GM23338 (cell line): ENCODE measurements at regions not wholly inside any gene's neighbourhood (a gene's known extent, or its start where the extent isn't known, plus 50 kb on each side); places are given as distances from the start of the nearest gene placed in this dataset.

Experiments
- ATAC-seq: fragments of 200-7000 bp; cut with Tn5 transposase; 3 replicates; pipeline ENCODE4 v1.9.1; 2020
- DNase-seq: peaks from one replicate; pipeline ENCODE4 v3.0.0-alpha.2; 2015; ENCODE audit warnings: low spot score
- H2AFZ ChIP-seq: fragments of 200-600 bp; sonication (generic); 2 replicates; pipeline ENCODE4 v1.8.0; 2016; ENCODE audit warnings: antibody characterized with exemption, mild to moderate bottlenecking, moderate library complexity
- H3F3A ChIP-seq: fragments of 200-600 bp; sonication (generic); replicated peaks from 2 replicates; pipeline ENCODE4 v1.8.0; 2017; ENCODE audit warnings: antibody characterized with exemption, mixed run types, low read depth
- H3K27ac ChIP-seq: fragments of 200-600 bp; sonication (generic); 2 replicates; pipeline ENCODE4 v1.6.1; 2016; ENCODE audit warnings: low read depth
- H3K27me3 ChIP-seq: fragments of 200-600 bp; sonication (generic); 2 replicates; pipeline ENCODE4 v1.8.0; 2016; ENCODE audit warnings: mild to moderate bottlenecking, mixed run types, moderate library complexity; ENCODE audit not compliant: insufficient read depth
- H3K36me3 ChIP-seq: fragments of 200-600 bp; sonication (generic); 2 replicates; pipeline ENCODE4 v1.8.0; 2016; ENCODE audit warnings: mild to moderate bottlenecking; ENCODE audit not compliant: insufficient read depth
- H3K4me1 ChIP-seq: fragments of 200-600 bp; sonication (generic); 2 replicates; pipeline ENCODE4 v1.8.0; 2016; ENCODE audit warnings: mild to moderate bottlenecking, moderate library complexity; ENCODE audit not compliant: insufficient read depth
- H3K4me2 ChIP-seq: fragments of 200-600 bp; sonication (generic); 2 replicates; pipeline ENCODE4 v1.7.1; 2017; ENCODE audit warnings: mixed run types
- H3K4me3 ChIP-seq: fragments of 200-600 bp; sonication (generic); 2 replicates; pipeline ENCODE4 v1.6.1; 2016; ENCODE audit warnings: mixed run types
- H3K79me2 ChIP-seq: fragments of 200-600 bp; sonication (generic); replicated peaks from 2 replicates; pipeline ENCODE4 v1.8.0; 2017; ENCODE audit warnings: mild to moderate bottlenecking; ENCODE audit not compliant: insufficient read depth
- H3K9me2 ChIP-seq: fragments of 200-600 bp; sonication (generic); 2 replicates; pipeline ENCODE4 v1.8.0; 2017; ENCODE audit not compliant: insufficient read depth
- H4K20me1 ChIP-seq: fragments of 200-600 bp; sonication (generic); replicated peaks from 2 replicates; pipeline ENCODE4 v1.8.0; 2017; ENCODE audit warnings: mild to moderate bottlenecking; ENCODE audit not compliant: insufficient read depth
- H3K27ac Mint-ChIP-seq: 2 replicates; pipeline ENCODE4 v1.8.0; 2020; ENCODE audit warnings: inconsistent platforms, mild to moderate bottlenecking, moderate library complexity, mixed read lengths
- H3K27me3 Mint-ChIP-seq: 3 replicates; pipeline ENCODE4 v1.8.0; 2022; ENCODE audit warnings: low read depth, mild to moderate bottlenecking, moderate library complexity, mixed read lengths, inconsistent platforms; ENCODE audit not compliant: insufficient read depth, poor library complexity
- H3K36me3 Mint-ChIP-seq: 3 replicates; pipeline ENCODE4 v1.8.0; 2021; ENCODE audit warnings: low read depth, mild to moderate bottlenecking, inconsistent platforms, moderate library complexity, mixed read lengths
- H3K4me1 Mint-ChIP-seq: 3 replicates; pipeline ENCODE4 v1.8.0; 2020; ENCODE audit warnings: mild to moderate bottlenecking, inconsistent platforms, mixed read lengths
- H3K4me3 Mint-ChIP-seq: 3 replicates; pipeline ENCODE4 v1.8.0; 2021; ENCODE audit warnings: moderate library complexity, mild to moderate bottlenecking, inconsistent platforms, mixed read lengths
- H3K9me3 Mint-ChIP-seq: 3 replicates; pipeline ENCODE4 v1.8.0; 2020; ENCODE audit warnings: moderate library complexity, mild to moderate bottlenecking, inconsistent platforms, mixed read lengths
- ETS1 ChIP-seq: IDR thresholded peaks from 2 replicates; pipeline ENCODE4 v1.6.1; 2016; ENCODE audit warnings: antibody characterized with exemption
- EZH2 ChIP-seq: fragments of 200-600 bp; sonication (generic); IDR thresholded peaks from one replicate; pipeline ENCODE4 v1.8.0; 2017; ENCODE audit warnings: antibody characterized with exemption, mild to moderate bottlenecking, low read depth; ENCODE audit not compliant: unreplicated experiment
- EZH2phosphoT487 ChIP-seq: fragments of 200-600 bp; sonication (generic); IDR thresholded peaks from one replicate; pipeline ENCODE4 v1.8.1; 2018; ENCODE audit warnings: antibody characterized with exemption; ENCODE audit not compliant: unreplicated experiment
- JUNB ChIP-seq: IDR thresholded peaks from one replicate; pipeline ENCODE4 v1.6.1; 2016; ENCODE audit warnings: antibody characterized with exemption; ENCODE audit not compliant: unreplicated experiment
- NANOG ChIP-seq: IDR thresholded peaks from 2 replicates; pipeline ENCODE4 v1.6.1; 2016; ENCODE audit warnings: antibody characterized with exemption, borderline replicate concordance
- POLR2AphosphoS5 ChIP-seq: IDR thresholded peaks from 2 replicates; pipeline ENCODE4 v1.6.1; 2016; ENCODE audit warnings: antibody characterized with exemption, low read depth
- STAT1 ChIP-seq: IDR thresholded peaks from one replicate; pipeline ENCODE4 v1.6.1; 2016; ENCODE audit warnings: antibody characterized with exemption; ENCODE audit not compliant: unreplicated experiment
- ZNF114 ChIP-seq: fragments of 250-450 bp; sonication (Bioruptor Pico); IDR thresholded peaks from 2 replicates; pipeline ENCODE4 v1.5.0; 2020; ENCODE audit warnings: mild to moderate bottlenecking, moderate library complexity
- ZNF331 ChIP-seq: fragments of 250-450 bp; sonication (Bioruptor Pico); IDR thresholded peaks from 2 replicates; pipeline ENCODE4 v1.5.0; 2020; ENCODE audit warnings: low read depth, mild to moderate bottlenecking, moderate library complexity
- TF ChIP-seq, protein P1 (sequence below): fragments of 250-450 bp; sonication (Bioruptor Pico); IDR thresholded peaks from 2 replicates; pipeline ENCODE4 v1.5.0; 2020; ENCODE audit warnings: mild to moderate bottlenecking, moderate library complexity
- TF ChIP-seq, protein P2 (sequence below), 2 experiments: fragments of 200-600 bp in 1 of 2; sonication (generic) in 1 of 2; conservative IDR thresholded peaks; 2 replicates each; pipeline versions ENCODE4 v1.5.1 to v1.6.1; 2016 to 2017; ENCODE audit warnings: antibody characterized with exemption in 2 of 2, low read depth in 2 of 2, mild to moderate bottlenecking in 2 of 2, moderate library complexity in 1 of 2

DNA sequence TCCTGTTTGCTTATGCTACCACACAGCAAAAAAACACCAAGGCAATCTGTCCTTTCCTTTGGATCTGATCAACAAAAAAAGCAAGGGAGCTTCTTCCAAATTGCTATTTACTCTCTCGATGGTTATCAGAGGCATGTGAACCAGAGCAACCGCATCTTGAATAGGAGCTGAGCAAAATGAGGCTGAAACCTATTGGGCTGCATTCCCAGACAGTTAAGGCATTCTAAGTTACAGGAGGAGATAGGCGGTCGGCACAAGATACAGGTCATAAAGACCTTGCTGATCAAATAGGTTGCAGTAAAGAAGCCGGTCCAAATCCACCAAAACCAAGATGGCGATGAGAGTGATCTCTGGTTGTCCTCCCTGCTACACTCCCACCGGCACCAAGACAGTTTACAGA lies 76.8 kb upstream of the FRMD4A start:
- H3K27ac Mint-ChIP-seq = no peak overlapping the region
- ATAC-seq = no peak

DNA sequence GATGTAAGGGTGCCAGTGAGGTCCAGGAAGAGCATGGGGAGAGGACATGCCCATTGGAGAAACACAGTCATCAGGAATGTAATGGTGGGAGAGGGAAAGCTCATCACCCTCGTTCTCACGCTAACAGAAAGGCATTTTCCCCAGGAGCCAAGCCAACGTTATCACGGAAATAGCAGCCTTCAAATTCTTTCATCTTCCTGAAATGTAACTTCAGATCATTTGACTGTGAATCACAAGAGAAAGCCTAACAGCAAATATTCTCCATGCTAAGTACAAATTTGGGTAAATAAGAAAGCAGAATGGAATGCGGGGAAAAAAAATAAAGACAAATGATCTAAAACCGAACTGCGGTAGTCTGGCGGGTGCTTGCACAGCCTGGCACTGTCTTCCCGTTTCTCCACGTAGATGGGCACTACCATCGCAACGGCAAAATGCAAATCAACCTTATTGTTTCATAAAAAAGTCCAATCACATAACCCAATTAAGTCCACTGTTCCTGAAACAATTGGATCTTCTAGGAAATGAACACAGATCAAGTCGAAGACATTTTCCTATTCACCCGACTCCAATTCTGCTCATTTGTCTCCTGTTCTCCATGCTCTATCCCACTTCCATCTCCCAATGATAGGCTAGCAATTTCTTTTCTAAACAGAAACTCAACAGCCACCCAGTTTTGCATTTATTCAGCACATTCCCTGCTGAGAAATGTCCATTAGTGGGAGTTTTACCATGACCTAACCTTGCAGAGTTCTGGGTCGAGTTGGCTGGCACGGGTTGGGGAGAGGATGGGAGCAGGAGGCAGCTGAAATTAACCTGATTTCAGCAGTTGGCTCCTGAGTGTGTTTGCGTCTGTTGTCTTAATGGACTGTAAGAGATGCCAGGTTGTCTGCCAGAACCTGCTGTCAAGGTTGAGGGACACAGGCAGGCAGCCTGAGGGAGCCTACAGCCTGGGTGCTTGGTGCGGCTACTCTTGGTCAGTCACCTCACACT lies 74.6 kb upstream of the FRMD4A start:
- Mint-ChIP-seq H3K27me3 (peaks cover 3% of the 10 kb centered on the region), H3K27ac (no peak overlapping the region), H3K9me3 (no peaks in the 10 kb centered on the region), H3K4me3 (no peak overlapping the region), H3K4me1 (peaks cover 19% of the 10 kb centered on the region), H3K36me3 (no peaks in the 10 kb centered on the region)
- Histone ChIP-seq H3K4me3 (no peak overlapping the region), H3K9me2 (peaks cover 14% of the 10 kb centered on the region), H3K4me2 (no peak overlapping the region), H3K79me2 (no peaks in the 10 kb centered on the region), H3K27ac (no peak overlapping the region), H2AFZ (no peak overlapping the region), H3K4me1 (peaks cover 9% of the 10 kb centered on the region), H3K27me3 (no peaks in the 10 kb centered on the region), H3K36me3 (no peaks in the 10 kb centered on the region), H3F3A (no peaks in the 10 kb centered on the region), H4K20me1 (no peaks in the 10 kb centered on the region)
- DNase-seq (no peak), ATAC-seq (no peak)
- TF ChIP-seq ETS1 (no peak), JUNB (no peak), POLR2AphosphoS5 (no peak), EZH2phosphoT487 (no peak), NANOG (no peak), ZNF331 (CRISPR knock-in tag) (no peak), ZNF114 (CRISPR knock-in tag) (no peak), EZH2 (no peak), STAT1 (no peak)
- TF ChIP-seq, protein P1, sequence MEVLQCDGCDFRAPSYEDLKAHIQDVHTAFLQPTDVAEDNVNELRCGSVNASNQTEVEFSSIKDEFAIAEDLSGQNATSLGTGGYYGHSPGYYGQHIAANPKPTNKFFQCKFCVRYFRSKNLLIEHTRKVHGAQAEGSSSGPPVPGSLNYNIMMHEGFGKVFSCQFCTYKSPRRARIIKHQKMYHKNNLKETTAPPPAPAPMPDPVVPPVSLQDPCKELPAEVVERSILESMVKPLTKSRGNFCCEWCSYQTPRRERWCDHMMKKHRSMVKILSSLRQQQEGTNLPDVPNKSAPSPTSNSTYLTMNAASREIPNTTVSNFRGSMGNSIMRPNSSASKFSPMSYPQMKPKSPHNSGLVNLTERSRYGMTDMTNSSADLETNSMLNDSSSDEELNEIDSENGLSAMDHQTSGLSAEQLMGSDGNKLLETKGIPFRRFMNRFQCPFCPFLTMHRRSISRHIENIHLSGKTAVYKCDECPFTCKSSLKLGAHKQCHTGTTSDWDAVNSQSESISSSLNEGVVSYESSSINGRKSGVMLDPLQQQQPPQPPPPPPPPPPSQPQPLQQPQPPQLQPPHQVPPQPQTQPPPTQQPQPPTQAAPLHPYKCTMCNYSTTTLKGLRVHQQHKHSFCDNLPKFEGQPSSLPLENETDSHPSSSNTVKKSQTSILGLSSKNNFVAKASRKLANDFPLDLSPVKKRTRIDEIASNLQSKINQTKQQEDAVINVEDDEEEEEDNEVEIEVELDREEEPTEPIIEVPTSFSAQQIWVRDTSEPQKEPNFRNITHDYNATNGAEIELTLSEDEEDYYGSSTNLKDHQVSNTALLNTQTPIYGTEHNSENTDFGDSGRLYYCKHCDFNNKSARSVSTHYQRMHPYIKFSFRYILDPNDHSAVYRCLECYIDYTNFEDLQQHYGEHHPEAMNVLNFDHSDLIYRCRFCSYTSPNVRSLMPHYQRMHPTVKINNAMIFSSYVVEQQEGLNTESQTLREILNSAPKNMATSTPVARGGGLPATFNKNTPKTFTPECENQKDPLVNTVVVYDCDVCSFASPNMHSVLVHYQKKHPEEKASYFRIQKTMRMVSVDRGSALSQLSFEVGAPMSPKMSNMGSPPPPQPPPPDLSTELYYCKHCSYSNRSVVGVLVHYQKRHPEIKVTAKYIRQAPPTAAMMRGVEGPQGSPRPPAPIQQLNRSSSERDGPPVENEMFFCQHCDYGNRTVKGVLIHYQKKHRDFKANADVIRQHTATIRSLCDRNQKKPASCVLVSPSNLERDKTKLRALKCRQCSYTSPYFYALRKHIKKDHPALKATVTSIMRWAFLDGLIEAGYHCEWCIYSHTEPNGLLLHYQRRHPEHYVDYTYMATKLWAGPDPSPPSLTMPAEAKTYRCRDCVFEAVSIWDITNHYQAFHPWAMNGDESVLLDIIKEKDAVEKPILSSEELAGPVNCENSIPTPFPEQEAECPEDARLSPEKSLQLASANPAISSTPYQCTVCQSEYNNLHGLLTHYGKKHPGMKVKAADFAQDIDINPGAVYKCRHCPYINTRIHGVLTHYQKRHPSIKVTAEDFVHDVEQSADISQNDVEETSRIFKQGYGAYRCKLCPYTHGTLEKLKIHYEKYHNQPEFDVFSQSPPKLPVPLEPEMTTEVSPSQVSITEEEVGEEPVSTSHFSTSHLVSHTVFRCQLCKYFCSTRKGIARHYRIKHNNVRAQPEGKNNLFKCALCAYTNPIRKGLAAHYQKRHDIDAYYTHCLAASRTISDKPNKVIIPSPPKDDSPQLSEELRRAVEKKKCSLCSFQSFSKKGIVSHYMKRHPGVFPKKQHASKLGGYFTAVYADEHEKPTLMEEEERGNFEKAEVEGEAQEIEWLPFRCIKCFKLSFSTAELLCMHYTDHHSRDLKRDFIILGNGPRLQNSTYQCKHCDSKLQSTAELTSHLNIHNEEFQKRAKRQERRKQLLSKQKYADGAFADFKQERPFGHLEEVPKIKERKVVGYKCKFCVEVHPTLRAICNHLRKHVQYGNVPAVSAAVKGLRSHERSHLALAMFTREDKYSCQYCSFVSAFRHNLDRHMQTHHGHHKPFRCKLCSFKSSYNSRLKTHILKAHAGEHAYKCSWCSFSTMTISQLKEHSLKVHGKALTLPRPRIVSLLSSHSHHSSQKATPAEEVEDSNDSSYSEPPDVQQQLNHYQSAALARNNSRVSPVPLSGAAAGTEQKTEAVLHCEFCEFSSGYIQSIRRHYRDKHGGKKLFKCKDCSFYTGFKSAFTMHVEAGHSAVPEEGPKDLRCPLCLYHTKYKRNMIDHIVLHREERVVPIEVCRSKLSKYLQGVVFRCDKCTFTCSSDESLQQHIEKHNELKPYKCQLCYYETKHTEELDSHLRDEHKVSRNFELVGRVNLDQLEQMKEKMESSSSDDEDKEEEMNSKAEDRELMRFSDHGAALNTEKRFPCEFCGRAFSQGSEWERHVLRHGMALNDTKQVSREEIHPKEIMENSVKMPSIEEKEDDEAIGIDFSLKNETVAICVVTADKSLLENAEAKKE = no peak

More for the DNA sequence above, 76.8 kb upstream of the FRMD4A start:
- peaks cover 3% of the 10 kb centered on the region for H3K27me3 Mint-ChIP-seq
- Histone ChIP-seq H3K4me1 (peaks cover 9% of the 10 kb centered on the region; the same call in 1 of the 2 replicates), H3K36me3 (no peaks in the 10 kb centered on the region), H4K20me1 (no peaks in the 10 kb centered on the region), H3K27ac (no peak overlapping the region), H2AFZ (peak overlapping the region; percentile 91), H3K4me3 (no peak overlapping the region), H3K4me2 (no peak overlapping the region), H3K27me3 (no peaks in the 10 kb centered on the region), H3K9me2 (no peaks in the 10 kb centered on the region; the same call in 1 of the 2 replicates), H3K79me2 (no peaks in the 10 kb centered on the region), H3F3A (no peaks in the 10 kb centered on the region)
- TF ChIP-seq, protein P2, sequence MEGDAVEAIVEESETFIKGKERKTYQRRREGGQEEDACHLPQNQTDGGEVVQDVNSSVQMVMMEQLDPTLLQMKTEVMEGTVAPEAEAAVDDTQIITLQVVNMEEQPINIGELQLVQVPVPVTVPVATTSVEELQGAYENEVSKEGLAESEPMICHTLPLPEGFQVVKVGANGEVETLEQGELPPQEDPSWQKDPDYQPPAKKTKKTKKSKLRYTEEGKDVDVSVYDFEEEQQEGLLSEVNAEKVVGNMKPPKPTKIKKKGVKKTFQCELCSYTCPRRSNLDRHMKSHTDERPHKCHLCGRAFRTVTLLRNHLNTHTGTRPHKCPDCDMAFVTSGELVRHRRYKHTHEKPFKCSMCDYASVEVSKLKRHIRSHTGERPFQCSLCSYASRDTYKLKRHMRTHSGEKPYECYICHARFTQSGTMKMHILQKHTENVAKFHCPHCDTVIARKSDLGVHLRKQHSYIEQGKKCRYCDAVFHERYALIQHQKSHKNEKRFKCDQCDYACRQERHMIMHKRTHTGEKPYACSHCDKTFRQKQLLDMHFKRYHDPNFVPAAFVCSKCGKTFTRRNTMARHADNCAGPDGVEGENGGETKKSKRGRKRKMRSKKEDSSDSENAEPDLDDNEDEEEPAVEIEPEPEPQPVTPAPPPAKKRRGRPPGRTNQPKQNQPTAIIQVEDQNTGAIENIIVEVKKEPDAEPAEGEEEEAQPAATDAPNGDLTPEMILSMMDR (conservative IDR thresholded peaks at IDR 0.05; ENCODE audit: low read depth in 2 of 2) = no peak
- no peaks in the 10 kb centered on the region for H3K9me3 Mint-ChIP-seq
- H3K4me1 Mint-ChIP-seq = peaks cover 7% of the 10 kb centered on the region
- no peak overlapping the region for H3K4me3 Mint-ChIP-seq
- no peaks in the 10 kb centered on the region for H3K36me3 Mint-ChIP-seq
- DNase-seq = no peak
